ENCODE measurements at regions not wholly inside any gene's neighbourhood (a gene's known extent, or its start where the extent isn't known, plus 50 kb on each side); places are given as distances from the start of the nearest gene placed in this dataset.

DNA sequence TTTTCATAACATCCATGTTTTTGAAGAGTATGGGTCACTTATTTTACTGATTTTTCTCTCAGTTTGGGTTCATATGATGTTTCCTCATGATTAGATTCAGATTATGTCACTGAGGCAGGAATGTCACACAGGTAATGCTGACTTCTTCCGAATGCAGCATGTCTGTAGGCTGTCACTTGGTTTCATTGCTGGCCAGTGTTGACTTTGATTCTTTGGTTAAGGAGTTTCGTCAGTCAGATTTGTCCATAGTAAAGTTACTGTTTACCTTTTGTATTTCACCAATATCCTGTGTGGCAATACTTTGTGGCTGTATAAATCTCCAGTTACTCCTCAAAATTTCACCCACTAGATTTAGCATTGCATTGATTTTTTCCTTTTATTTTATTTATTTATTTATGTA lies 105.6 kb downstream of the MRPL57 start:
- Mint-ChIP-seq H3K4me1 (peaks cover 6% of the 10 kb centered on the region), H3K36me3 (no peaks in the 10 kb centered on the region), H3K27me3 (ENCODE audit: low read depth) (no peaks in the 10 kb centered on the region), H3K27ac (no peak overlapping the region), H3K9me3 (peaks cover 4% of the 10 kb centered on the region; the same call in 1 of the 2 replicates), H3K4me3 (no peak overlapping the region)
- TF ChIP-seq GABPB1 (CRISPR knock-in tag; IDR thresholded peaks at IDR 0.05), result peak; percentile 72
- TF ChIP-seq NR3C1 (CRISPR knock-in tag; conservative IDR thresholded peaks at IDR 0.05; ENCODE audit: low read depth), result no peak
- no peak for ATAC-seq
- DNase-seq (ENCODE audit: low spot score), result no peak
- ChIA-PET CTCF (no interaction called here), POLR2A (no interaction called here)

DNA sequence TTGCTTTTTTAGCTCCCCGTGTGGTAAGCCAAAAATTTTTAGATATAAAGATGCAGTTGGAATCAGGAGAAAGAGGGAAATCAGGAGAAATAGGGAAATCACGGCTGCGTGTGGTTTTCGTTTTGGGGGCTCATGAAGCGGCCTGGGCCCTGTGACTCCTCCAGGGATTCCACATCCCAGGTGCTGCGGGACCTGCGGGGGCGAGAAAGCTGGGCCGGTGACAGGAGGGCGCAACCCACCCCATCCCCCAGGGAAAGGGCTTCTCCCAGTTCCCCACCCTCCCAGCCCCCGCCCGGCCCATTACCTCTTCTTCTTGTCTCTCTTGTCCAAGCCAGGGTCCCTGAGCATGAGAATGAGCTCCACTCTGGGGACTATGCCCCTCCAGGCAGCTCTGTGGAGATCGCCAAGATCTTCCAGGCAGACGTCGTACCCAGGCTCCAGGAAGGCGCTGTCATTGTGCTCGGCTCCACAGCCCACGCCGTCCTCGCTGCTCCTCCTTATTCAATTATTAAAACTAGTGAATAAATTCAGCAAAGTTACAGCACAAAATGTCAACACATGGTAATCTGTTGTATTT lies 111.0 kb downstream of the MRPL57 start:
- Mint-ChIP-seq H3K27ac (no peak overlapping the region), H3K4me1 (no peaks in the 10 kb centered on the region), H3K36me3 (no peaks in the 10 kb centered on the region), H3K9me3 (no peaks in the 10 kb centered on the region), H3K4me3 (no peak overlapping the region), H3K27me3 (ENCODE audit: low read depth) (no peaks in the 10 kb centered on the region)
- ChIA-PET POLR2A (no interaction called here), CTCF (interaction anchor here (0.6 to 1.7 kb wide), 5 partner anchors 10 to 567 kb away, joined by 3 to 8 read pairs (median 3); no protein-coding TSS in a partner anchor)
- TF ChIP-seq SMAD4 (CRISPR knock-in tag; IDR thresholded peaks at IDR 0.05) (no peak), FOXP1 (CRISPR knock-in tag; IDR thresholded peaks at IDR 0.05; ENCODE audit: borderline replicate concordance) (no peak), RELA (CRISPR knock-in tag; IDR thresholded peaks at IDR 0.05; ENCODE audit: borderline replicate concordance) (no peak), HMGA2 (CRISPR knock-in tag; IDR thresholded peaks at IDR 0.05) (no peak), ZNF121 (CRISPR knock-in tag; IDR thresholded peaks at IDR 0.05) (no peak), EMX1 (CRISPR knock-in tag; IDR thresholded peaks at IDR 0.05) (no peak), SMAD3 (CRISPR knock-in tag; IDR thresholded peaks at IDR 0.05; ENCODE audit: borderline replicate concordance) (no peak), ETV6 (CRISPR knock-in tag; IDR thresholded peaks at IDR 0.05) (no peak)
- TF ChIP-seq, protein P1, sequence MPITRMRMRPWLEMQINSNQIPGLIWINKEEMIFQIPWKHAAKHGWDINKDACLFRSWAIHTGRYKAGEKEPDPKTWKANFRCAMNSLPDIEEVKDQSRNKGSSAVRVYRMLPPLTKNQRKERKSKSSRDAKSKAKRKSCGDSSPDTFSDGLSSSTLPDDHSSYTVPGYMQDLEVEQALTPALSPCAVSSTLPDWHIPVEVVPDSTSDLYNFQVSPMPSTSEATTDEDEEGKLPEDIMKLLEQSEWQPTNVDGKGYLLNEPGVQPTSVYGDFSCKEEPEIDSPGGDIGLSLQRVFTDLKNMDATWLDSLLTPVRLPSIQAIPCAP (CRISPR knock-in tag; IDR thresholded peaks at IDR 0.05), result no peak
- TF ChIP-seq, protein P2, sequence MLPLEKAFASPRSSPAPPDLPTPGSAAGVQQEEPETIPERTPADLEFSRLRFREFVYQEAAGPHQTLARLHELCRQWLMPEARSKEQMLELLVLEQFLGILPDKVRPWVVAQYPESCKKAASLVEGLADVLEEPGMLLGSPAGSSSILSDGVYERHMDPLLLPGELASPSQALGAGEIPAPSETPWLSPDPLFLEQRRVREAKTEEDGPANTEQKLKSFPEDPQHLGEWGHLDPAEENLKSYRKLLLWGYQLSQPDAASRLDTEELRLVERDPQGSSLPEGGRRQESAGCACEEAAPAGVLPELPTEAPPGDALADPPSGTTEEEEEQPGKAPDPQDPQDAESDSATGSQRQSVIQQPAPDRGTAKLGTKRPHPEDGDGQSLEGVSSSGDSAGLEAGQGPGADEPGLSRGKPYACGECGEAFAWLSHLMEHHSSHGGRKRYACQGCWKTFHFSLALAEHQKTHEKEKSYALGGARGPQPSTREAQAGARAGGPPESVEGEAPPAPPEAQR (CRISPR knock-in tag; IDR thresholded peaks at IDR 0.05), result no peak
- TF ChIP-seq, protein P3, sequence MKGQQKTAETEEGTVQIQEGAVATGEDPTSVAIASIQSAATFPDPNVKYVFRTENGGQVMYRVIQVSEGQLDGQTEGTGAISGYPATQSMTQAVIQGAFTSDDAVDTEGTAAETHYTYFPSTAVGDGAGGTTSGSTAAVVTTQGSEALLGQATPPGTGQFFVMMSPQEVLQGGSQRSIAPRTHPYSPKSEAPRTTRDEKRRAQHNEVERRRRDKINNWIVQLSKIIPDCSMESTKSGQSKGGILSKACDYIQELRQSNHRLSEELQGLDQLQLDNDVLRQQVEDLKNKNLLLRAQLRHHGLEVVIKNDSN (CRISPR knock-in tag; IDR thresholded peaks at IDR 0.05), result no peak
- DNase-seq (ENCODE audit: low spot score), result no peak
- peak; percentile 52 for ATAC-seq

DNA sequence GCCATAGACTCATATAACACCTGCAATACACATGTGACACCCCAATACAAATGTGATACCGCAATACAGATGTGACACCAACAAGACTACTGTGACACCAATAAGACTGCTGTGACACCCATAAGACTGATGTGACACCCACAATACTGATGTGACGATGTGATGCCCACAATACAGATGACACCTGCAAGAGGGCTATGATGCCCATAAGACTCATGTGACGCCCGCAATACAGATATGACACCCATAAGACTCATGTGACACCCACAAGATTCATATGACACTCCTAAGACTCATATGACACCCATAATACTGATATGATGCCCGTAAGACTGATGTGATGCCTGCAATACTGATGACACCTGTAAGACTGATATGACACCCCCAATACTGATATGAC lies 113.0 kb downstream of the MRPL57 start:
- ChIA-PET POLR2A (no interaction called here), CTCF (no interaction called here)
- no peak overlapping the region for H3K4me3 Mint-ChIP-seq
- H3K36me3 Mint-ChIP-seq, result no peaks in the 10 kb centered on the region
- H3K27ac Mint-ChIP-seq, result no peak overlapping the region
- H3K9me3 Mint-ChIP-seq, result no peaks in the 10 kb centered on the region
- H3K27me3 Mint-ChIP-seq (ENCODE audit: low read depth), result no peaks in the 10 kb centered on the region
- no peaks in the 10 kb centered on the region for H3K4me1 Mint-ChIP-seq
- TF ChIP-seq ZNF423 (CRISPR knock-in tag; IDR thresholded peaks at IDR 0.05), result no peak
- TF ChIP-seq, protein P4, sequence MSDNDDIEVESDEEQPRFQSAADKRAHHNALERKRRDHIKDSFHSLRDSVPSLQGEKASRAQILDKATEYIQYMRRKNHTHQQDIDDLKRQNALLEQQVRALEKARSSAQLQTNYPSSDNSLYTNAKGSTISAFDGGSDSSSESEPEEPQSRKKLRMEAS (CRISPR knock-in tag; IDR thresholded peaks at IDR 0.05), result no peak
- TF ChIP-seq RELA (CRISPR knock-in tag; IDR thresholded peaks at IDR 0.05; ENCODE audit: borderline replicate concordance), result no peak
- no peak for TF ChIP-seq ESRRA (CRISPR knock-in tag; IDR thresholded peaks at IDR 0.05; ENCODE audit: borderline replicate concordance)
- TF ChIP-seq, protein P5, sequence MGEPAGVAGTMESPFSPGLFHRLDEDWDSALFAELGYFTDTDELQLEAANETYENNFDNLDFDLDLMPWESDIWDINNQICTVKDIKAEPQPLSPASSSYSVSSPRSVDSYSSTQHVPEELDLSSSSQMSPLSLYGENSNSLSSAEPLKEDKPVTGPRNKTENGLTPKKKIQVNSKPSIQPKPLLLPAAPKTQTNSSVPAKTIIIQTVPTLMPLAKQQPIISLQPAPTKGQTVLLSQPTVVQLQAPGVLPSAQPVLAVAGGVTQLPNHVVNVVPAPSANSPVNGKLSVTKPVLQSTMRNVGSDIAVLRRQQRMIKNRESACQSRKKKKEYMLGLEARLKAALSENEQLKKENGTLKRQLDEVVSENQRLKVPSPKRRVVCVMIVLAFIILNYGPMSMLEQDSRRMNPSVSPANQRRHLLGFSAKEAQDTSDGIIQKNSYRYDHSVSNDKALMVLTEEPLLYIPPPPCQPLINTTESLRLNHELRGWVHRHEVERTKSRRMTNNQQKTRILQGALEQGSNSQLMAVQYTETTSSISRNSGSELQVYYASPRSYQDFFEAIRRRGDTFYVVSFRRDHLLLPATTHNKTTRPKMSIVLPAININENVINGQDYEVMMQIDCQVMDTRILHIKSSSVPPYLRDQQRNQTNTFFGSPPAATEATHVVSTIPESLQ (CRISPR knock-in tag; IDR thresholded peaks at IDR 0.05), result no peak
- TF ChIP-seq EMX1 (CRISPR knock-in tag; IDR thresholded peaks at IDR 0.05), result no peak
- no peak for TF ChIP-seq CBFB (CRISPR knock-in tag; IDR thresholded peaks at IDR 0.05; ENCODE audit: low read depth)
- TF ChIP-seq, protein P6, sequence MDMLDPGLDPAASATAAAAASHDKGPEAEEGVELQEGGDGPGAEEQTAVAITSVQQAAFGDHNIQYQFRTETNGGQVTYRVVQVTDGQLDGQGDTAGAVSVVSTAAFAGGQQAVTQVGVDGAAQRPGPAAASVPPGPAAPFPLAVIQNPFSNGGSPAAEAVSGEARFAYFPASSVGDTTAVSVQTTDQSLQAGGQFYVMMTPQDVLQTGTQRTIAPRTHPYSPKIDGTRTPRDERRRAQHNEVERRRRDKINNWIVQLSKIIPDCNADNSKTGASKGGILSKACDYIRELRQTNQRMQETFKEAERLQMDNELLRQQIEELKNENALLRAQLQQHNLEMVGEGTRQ (CRISPR knock-in tag; IDR thresholded peaks at IDR 0.05), result no peak
- no peak for TF ChIP-seq IRF2 (CRISPR knock-in tag; IDR thresholded peaks at IDR 0.05; ENCODE audit: borderline replicate concordance, low read depth)
- TF ChIP-seq SMAD4 (CRISPR knock-in tag; IDR thresholded peaks at IDR 0.05), result no peak
- TF ChIP-seq TCF7 (CRISPR knock-in tag; IDR thresholded peaks at IDR 0.05; ENCODE audit: low read depth), result no peak
- no peak for TF ChIP-seq TEAD4 (CRISPR knock-in tag; IDR thresholded peaks at IDR 0.05)
- TF ChIP-seq, protein P7, sequence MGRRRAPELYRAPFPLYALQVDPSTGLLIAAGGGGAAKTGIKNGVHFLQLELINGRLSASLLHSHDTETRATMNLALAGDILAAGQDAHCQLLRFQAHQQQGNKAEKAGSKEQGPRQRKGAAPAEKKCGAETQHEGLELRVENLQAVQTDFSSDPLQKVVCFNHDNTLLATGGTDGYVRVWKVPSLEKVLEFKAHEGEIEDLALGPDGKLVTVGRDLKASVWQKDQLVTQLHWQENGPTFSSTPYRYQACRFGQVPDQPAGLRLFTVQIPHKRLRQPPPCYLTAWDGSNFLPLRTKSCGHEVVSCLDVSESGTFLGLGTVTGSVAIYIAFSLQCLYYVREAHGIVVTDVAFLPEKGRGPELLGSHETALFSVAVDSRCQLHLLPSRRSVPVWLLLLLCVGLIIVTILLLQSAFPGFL (CRISPR knock-in tag; IDR thresholded peaks at IDR 0.05; ENCODE audit: borderline replicate concordance), result no peak
- no peak for TF ChIP-seq NFYB (CRISPR knock-in tag; conservative IDR thresholded peaks at IDR 0.05; ENCODE audit: low read depth)
- no peak for TF ChIP-seq NR2C2 (CRISPR knock-in tag; IDR thresholded peaks at IDR 0.05)
- no peak for TF ChIP-seq MYBL2 (CRISPR knock-in tag; IDR thresholded peaks at IDR 0.05)
- no peak for TF ChIP-seq GRHL2 (CRISPR knock-in tag; IDR thresholded peaks at IDR 0.05; ENCODE audit: insufficient replicate concordance, severe bottlenecking)
- ATAC-seq (no peak), DNase-seq (ENCODE audit: low spot score) (no peak)

Data from WTC11 (cell line).